ENCODE measurements at regions not wholly inside any gene's neighbourhood (a gene's known extent, or its start where the extent isn't known, plus 50 kb on each side); places are given as distances from the start of the nearest gene placed in this dataset.
"Not testable (repeated sequence)": the region's sequence is repeated elsewhere in the genome, so short reads cannot be mapped to it uniquely, and the experiment has no call there.

DNA sequence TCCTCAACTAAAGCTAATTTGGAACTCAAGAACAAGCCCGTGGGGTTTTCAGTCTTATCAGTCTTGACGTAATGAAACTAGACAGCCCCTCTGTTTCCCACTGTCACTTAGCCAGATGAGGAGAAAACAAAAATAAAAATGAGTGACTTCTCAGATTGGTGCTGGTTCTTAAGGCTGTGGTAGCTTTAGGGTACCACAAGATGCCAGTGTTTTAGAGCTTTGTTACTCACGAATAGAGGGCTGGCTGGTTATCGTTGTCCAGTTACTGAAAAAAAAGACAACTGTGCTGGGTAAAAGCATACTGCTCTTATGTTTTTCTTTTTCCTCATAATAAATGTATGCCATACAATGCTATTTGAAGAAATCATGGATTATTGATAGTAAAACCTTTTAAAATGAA, 796.7 kb downstream of the RAPGEF2 start:
- TF ChIP-seq POLR2A (IDR thresholded peaks at IDR 0.05; ENCODE audit: low read length) (no peak), GATA1 (IDR thresholded peaks at IDR 0.05; ENCODE audit: low read depth, low read length) (no peak)
- DNase-seq: no peak

DNA sequence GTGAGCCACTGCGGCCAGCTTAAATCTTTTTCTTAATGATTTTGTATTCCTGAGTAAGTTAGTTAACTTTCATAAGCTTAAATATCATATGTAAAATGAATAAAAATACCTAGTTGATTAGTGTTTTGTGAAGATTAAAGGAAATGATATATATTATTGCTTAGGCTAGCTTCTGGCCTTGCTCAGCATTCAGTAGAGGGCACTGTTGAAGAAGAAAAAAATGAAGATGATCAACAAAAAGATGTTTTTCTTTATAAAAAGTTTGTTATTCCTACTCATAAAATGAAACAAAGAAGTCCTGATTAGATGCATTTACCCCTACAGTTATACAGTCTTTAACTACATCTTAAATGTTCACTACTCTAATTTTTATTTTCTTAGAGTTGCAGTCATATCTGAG, 797.7 kb downstream of the RAPGEF2 start:
- no peak for DNase-seq
- TF ChIP-seq GATA1 (IDR thresholded peaks at IDR 0.05; ENCODE audit: low read depth, low read length): no peak
- no peak for TF ChIP-seq POLR2A (IDR thresholded peaks at IDR 0.05; ENCODE audit: low read length)

DNA sequence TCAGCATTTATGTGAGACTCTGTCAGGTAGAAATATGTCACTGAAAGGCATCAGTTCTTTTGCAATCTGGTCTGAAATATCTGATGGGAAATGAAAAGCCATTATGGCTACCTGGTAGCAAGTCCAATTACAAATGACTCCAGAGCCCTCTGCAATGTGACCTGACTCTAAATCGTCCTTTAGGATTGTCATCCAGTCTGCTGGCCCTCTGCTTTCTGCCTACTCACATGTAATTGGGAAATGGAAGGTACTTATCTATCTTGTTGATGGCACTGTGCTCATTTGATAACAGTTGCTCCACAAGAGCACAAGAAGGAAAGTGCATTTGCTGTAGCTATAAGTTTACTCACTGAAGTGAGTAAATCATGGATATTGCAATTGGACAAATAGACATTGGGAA, 799.8 kb downstream of the RAPGEF2 start:
- no peak for TF ChIP-seq GATA1 (IDR thresholded peaks at IDR 0.05; ENCODE audit: low read depth, low read length)
- no peak for TF ChIP-seq POLR2A (IDR thresholded peaks at IDR 0.05; ENCODE audit: low read length)
- DNase-seq: no peak

DNA sequence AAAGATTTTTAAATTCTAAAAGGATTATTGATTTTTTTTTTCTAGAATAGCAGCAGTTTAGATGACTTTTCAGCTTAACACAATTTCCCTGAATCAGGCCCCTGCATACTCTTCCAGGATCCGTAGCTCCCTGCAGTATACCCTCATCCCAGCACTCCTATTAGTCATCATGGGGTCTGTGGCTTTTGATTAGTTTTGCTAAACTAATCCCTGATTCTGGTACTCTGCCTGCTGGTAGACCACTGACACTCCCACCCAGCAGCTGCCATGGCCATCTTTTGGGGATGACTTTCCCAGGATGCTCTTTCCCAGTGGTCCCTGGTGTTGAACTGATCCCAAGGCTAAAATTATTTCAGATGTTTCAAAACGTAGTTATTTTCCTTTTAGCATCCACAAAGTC, 802.0 kb downstream of the RAPGEF2 start:
- no peak for TF ChIP-seq GATA1 (IDR thresholded peaks at IDR 0.05; ENCODE audit: low read depth, low read length)
- TF ChIP-seq POLR2A (IDR thresholded peaks at IDR 0.05; ENCODE audit: low read length): no peak
- no peak for DNase-seq

DNA sequence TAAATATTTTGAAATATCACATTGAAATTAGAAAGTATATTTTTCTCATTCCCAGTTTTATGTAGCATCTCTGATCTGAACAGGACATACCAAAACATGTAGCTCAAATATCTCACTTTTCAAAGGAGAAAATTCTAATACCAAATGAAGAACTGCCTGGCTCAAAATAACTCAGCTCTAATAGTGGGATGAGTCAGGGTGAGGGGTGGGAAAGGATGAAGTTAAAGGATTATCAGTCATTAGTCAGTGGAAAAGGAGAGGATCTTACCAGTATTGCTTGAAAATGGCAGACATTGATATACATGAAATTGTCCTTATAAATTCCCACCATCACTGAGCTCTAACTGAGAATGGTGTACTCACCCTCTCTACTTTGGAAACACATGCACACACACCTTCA, 803.2 kb downstream of the RAPGEF2 start:
- no peak for DNase-seq
- TF ChIP-seq POLR2A (IDR thresholded peaks at IDR 0.05; ENCODE audit: low read length) (no peak), GATA1 (IDR thresholded peaks at IDR 0.05; ENCODE audit: low read depth, low read length) (no peak)

DNA sequence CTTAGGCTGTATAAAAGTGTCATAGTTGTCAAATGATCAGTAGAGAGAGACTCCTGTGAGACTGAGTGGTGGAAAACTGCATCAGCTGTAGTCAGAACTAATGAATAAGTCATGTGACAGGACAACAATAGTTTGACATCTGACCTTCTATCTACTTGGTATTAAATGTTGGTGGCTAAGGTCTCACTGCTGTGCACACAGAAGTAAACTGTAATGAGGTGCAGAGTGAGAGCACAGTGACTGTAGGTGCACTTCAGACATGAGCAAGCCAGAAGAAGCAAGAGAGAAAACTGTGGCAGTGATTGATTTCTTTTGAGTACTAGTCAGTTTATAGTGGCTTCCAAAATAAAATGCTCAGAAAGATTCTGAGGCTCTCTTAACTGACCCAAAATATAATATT, 803.6 kb downstream of the RAPGEF2 start:
- TF ChIP-seq GATA1 (IDR thresholded peaks at IDR 0.05; ENCODE audit: low read depth, low read length): no peak
- no peak for TF ChIP-seq POLR2A (IDR thresholded peaks at IDR 0.05; ENCODE audit: low read length)
- DNase-seq: no peak

DNA sequence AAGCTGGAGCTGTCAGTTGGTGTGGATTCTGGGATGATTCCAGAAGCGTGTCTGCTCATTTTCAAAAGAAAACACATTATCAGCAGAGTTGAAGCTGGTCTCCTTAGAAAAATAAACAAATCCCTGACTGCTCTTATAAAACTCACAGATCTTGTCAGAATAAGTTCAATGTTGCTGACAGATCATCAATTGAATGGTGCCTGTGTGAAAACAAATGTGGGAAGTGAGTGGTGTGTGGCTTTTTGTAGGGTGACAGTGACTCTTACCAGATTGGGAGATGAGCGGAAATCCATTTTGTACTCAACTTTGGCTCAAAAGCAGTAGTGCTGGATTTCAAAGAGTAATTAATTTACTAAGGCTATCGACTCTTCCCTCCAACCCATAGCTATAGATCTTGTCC, 807.8 kb downstream of the RAPGEF2 start:
- DNase-seq: no peak
- TF ChIP-seq GATA1 (IDR thresholded peaks at IDR 0.05; ENCODE audit: low read depth, low read length) (no peak), POLR2A (IDR thresholded peaks at IDR 0.05; ENCODE audit: low read length) (no peak)

DNA sequence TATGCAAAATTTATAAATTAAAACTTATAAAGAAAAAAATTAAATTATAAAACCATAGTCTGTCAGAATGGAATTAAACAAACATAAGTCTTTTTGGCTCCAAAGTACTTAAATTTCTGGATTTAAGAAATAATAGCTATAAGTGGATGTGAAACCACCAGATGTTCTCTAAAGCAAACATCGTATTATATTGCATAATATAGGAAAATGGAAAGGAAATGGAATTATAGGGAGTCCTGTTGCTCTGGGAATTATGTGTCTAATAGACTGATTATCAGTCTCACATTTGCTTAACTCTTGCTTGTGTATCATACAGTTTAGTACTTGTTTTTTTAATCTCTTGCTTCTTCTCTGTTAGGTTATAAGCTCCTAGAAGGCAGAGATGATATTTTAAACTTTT, 819.2 kb downstream of the RAPGEF2 start:
- DNase-seq: no peak
- TF ChIP-seq POLR2A (IDR thresholded peaks at IDR 0.05; ENCODE audit: low read length) (no peak), GATA1 (IDR thresholded peaks at IDR 0.05; ENCODE audit: low read depth, low read length) (no peak)

DNA sequence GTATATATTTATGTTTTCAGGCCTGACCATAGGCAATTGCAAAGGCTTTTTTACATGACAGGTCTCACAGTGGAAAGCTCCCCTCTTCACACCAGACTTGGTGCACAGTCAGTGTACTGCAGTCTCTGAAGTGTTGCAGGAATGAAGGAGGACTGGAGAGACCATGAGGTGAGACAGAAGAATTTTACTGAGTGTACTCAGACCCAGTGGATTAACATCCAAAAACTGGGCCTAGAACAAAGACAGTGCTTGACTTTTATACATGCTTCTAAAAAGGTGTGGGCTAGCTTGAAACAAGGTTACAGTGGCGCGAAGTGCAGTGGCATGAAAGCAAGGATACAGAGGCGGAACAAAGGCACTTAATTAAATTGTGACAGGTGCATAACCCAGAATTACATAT, 822.9 kb downstream of the RAPGEF2 start:
- peak in 1 of 2 experiments; percentile 23 for DNase-seq

DNA sequence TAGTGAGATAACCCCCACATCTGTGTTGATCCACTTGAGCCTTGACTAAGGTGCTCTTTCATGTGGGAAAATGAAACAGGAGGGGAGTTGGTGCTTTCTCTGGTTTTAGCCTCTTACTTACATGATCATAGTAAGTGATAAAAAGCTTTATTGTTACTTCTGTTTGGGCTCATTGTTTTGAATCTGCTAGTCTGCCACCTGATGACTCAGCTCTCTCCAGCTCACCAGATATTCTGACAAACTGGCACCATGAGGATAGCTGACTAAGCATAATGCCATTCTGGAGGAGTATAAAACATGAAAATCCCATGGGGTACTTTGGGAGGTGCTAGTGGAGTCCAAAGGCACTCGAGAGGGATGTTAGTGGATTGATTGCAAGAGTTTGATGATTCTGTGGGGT, 824.0 kb downstream of the RAPGEF2 start:
- DNase-seq: no peak

More for the DNA sequence above, 822.9 kb downstream of the RAPGEF2 start:
- TF ChIP-seq GATA1 (IDR thresholded peaks at IDR 0.05; ENCODE audit: low read depth, low read length) (no peak), POLR2A (IDR thresholded peaks at IDR 0.05; ENCODE audit: low read length) (no peak)

DNA sequence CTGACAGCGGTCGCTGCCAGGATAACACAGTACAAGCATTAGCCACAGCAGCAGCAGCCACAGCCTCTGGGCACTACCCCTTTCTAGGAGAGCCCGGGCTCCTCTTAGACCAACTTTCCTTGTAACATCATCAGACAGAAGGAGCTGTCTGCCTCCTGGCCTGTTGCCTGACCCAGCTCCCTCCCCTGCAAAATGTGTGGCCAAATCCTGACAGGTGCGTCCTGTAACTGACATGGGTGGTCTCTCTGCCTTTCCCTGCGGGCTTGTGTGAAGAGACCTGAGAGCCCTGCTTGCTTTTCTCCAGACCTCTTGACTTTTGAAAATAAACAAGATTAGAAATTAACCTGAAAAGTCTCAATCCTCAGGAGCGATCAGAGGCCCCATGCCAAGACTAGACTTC, 824.9 kb downstream of the RAPGEF2 start:
- no peak for DNase-seq
- TF ChIP-seq GATA1 (IDR thresholded peaks at IDR 0.05; ENCODE audit: low read depth, low read length) (no peak), POLR2A (IDR thresholded peaks at IDR 0.05; ENCODE audit: low read length) (no peak)

More for the DNA sequence above, 824.0 kb downstream of the RAPGEF2 start:
- no peak for TF ChIP-seq GATA1 (IDR thresholded peaks at IDR 0.05; ENCODE audit: low read depth, low read length)
- no peak for TF ChIP-seq POLR2A (IDR thresholded peaks at IDR 0.05; ENCODE audit: low read length)

DNA sequence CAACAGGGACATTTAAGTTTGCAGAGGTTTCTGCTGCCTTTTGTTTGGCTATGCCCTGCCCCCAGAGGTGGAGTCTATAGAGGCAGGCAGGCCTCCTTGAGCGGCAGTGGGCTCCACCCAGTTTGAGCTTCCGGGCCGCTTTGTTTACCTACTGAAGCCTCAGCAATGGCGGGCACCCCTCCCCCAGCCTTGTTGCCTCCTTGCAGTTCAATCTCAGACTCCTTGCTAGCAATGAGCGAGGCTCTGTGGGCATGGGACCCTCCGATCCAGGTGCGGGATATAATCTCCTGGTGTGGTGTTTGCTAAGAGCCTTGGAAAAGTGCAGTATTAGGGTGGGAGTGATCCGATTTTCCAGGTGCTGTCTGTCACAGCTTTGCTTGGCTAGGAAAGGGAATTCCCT, 831.7 kb downstream of the RAPGEF2 start:
- DNase-seq: not testable (repeated sequence)

DNA sequence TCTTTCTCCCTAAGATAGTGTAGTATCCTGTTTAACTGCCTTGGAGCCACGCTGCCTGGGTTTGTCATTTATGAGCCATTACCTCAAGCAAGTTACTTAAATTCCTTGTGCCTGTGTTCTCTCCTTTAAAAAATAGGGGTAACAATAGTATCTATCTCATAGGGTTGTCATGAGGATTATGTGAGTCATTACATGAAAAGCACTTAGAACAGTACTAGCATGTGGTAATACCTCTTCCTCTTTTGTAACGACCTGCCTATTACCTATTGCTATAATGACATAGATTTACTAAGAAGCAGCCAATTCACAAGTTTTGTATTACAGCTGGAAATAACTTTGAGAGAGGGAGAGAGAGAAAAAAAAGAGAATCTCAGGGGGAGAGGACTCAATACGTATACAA, 834.7 kb downstream of the RAPGEF2 start:
- no peak for DNase-seq
- TF ChIP-seq POLR2A (IDR thresholded peaks at IDR 0.05; ENCODE audit: low read length) (no peak), GATA1 (IDR thresholded peaks at IDR 0.05; ENCODE audit: low read depth, low read length) (no peak)

DNA sequence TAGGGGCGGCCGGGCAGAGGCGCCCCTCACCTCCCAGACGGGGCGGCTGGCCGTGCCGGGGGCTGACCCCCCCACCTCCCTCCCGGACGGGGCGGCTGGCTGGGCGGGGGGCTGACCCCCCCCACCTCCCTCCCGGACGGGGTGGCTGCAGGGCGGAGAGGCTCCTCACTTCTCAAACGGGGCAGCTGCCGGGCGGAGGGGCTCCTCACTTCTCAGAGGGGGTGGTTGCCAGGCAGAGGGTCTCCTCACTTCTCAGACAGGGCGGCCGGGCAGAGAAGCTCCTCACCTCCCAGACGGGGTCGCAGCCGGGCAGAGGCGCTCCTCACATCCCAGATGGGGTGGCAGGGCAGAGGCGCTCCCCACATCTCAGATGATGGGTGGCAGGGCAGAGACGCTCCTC, 836.8 kb downstream of the RAPGEF2 start:
- DNase-seq: not testable (repeated sequence)

DNA sequence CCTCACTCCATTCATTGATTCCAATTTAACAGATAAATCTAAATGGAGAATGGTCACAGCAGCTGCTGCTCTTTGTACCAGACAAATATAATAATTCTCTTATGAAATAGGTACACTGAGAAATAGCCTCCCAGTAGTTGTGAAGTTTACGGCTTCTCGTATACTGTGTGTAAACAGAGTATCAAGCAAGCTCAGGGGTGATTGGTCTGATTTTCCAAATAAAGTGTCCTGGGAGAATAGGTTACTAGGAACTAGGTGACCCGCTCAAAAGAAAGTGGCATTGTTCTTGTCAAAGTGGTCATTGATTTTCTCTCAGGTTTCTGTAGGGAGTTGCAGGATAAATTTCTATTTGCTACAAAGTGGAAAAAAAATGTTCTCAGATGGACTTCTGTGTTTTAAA, 838.2 kb downstream of the RAPGEF2 start:
- TF ChIP-seq GATA1 (IDR thresholded peaks at IDR 0.05; ENCODE audit: low read depth, low read length) (no peak), POLR2A (IDR thresholded peaks at IDR 0.05; ENCODE audit: low read length) (no peak)
- DNase-seq: no peak

DNA sequence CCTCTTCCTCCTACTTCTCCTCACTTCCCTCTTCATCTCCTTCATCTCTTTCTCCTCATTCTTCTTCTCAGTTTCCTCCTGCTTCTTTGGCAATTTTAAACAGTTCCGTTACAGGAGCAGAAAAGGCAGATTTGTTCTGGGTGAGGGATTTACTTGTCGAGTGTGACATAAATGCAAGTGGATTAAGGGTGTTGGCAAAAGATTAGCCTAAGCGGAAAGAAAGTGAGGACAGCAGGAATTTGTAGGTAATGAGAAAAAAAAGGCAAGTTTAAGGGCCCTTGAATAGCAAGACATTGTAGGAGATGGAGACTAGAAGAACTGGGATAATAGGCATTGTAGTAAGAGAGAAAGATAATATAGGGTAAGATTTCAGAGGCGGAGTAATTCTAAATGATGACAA, 841.6 kb downstream of the RAPGEF2 start:
- no peak for DNase-seq
- TF ChIP-seq POLR2A (IDR thresholded peaks at IDR 0.05; ENCODE audit: low read length) (no peak), GATA1 (IDR thresholded peaks at IDR 0.05; ENCODE audit: low read depth, low read length) (no peak)

Measured in erythroblast (primary cell).